ENCODE measurements at regions not wholly inside any gene's neighbourhood (a gene's known extent, or its start where the extent isn't known, plus 50 kb on each side); places are given as distances from the start of the nearest gene placed in this dataset.

GRCh38 chr12:127957001-127957660 is 309.8 kb upstream of the TMEM132C start:
- TF ChIP-seq CTCF (IDR thresholded peaks at IDR 0.05) (no peak), ZFX (IDR thresholded peaks at IDR 0.05; ENCODE audit: borderline replicate concordance) (no peak)
